ENCODE measurements at regions not wholly inside any gene's neighbourhood (a gene's known extent, or its start where the extent isn't known, plus 50 kb on each side); places are given as distances from the start of the nearest gene placed in this dataset.

GRCh38 chr4:147052361-147052760 is 106.7 kb upstream of the TTC29 start:
- TF ChIP-seq CTCF (IDR thresholded peaks at IDR 0.05) (no peak), EP300 (IDR thresholded peaks at IDR 0.05) (no peak)

All from tibial nerve (tissue), 4 donors.